CD8-positive, alpha-beta memory T cell (primary cell): ENCODE measurements at regions not wholly inside any gene's neighbourhood (a gene's known extent, or its start where the extent isn't known, plus 50 kb on each side); places are given as distances from the start of the nearest gene placed in this dataset.

ENCODE experiments used
- CTCF ChIA-PET: fragments of 350-600 bp; sonication (Branson Sonifier 250); formaldehyde crosslinking; loops from one replicate; lab custom pipeline; 2021; ENCODE audit warnings: antibody characterized with exemption; lab: Charles Lee
- POLR2A ChIA-PET: fragments of 350-600 bp; sonication (Branson Sonifier 250); formaldehyde crosslinking; loops from one replicate; lab custom pipeline; 2021; ENCODE audit warnings: antibody characterized with exemption; lab: Charles Lee
- DNase-seq, 5 donors: peaks; one replicate each; pipeline versions ENCODE4 v3.0.0 to v3.0.0-alpha.2; 2020 to 2022; ENCODE audit warnings: mixed read lengths in 1 of 5
- H3K27ac ChIP-seq: one replicate; pipeline ENCODE4 v1.7.0; 2013; ENCODE audit warnings: low read depth, mild to moderate bottlenecking, low read length, moderate library complexity
- H3K27me3 ChIP-seq: 2 replicates; pipeline ENCODE4 v1.7.0; 2013; ENCODE audit warnings: low read length, mild to moderate bottlenecking; ENCODE audit not compliant: insufficient read depth, poor library complexity, severe bottlenecking
- H3K36me3 ChIP-seq: 2 replicates; pipeline ENCODE4 v1.7.0; 2013; ENCODE audit warnings: mild to moderate bottlenecking, low read length, moderate library complexity; ENCODE audit not compliant: insufficient read depth
- H3K4me1 ChIP-seq: 2 replicates; pipeline ENCODE4 v1.7.0; 2013; ENCODE audit warnings: mild to moderate bottlenecking, low read length, moderate library complexity; ENCODE audit not compliant: insufficient read depth
- H3K4me3 ChIP-seq: 2 replicates; pipeline ENCODE4 v1.7.0; 2013; ENCODE audit warnings: mild to moderate bottlenecking, low read length
- H3K9me3 ChIP-seq: 2 replicates; pipeline ENCODE4 v1.7.0; 2013; ENCODE audit warnings: mild to moderate bottlenecking, low read length
- H3K27ac Mint-ChIP-seq, 8 donors: one replicate each; pipeline ENCODE4 v1.8.0; 2020 to 2021; ENCODE audit warnings: mixed read lengths in 8 of 8, mild to moderate bottlenecking in 6 of 8, inconsistent platforms in 3 of 8, moderate library complexity in 3 of 8
- H3K27me3 Mint-ChIP-seq, 2 donors: one replicate each; pipeline ENCODE4 v1.8.0; 2020 to 2021; ENCODE audit warnings: mixed read lengths in 2 of 2, mild to moderate bottlenecking in 1 of 2, moderate library complexity in 1 of 2
- H3K36me3 Mint-ChIP-seq, 3 donors: one replicate each; pipeline ENCODE4 v1.8.0; 2020 to 2021; ENCODE audit warnings: mixed read lengths in 3 of 3, inconsistent platforms in 1 of 3, mild to moderate bottlenecking in 1 of 3
- H3K4me1 Mint-ChIP-seq, 3 donors: one replicate each; pipeline ENCODE4 v1.8.0; 2020 to 2021; ENCODE audit warnings: mixed read lengths in 3 of 3, inconsistent platforms in 1 of 3, mild to moderate bottlenecking in 1 of 3
- H3K4me3 Mint-ChIP-seq, 7 donors: one replicate each; pipeline ENCODE4 v1.8.0; 2020 to 2021; ENCODE audit warnings: mixed read lengths in 7 of 7, mild to moderate bottlenecking in 6 of 7, moderate library complexity in 4 of 7, inconsistent platforms in 2 of 7
- H3K9me3 Mint-ChIP-seq, 5 donors: one replicate each; pipeline ENCODE4 v1.8.0; 2020 to 2022; ENCODE audit warnings: mixed read lengths in 5 of 5, mild to moderate bottlenecking in 3 of 5, moderate library complexity in 2 of 5, inconsistent platforms in 1 of 5

DNA sequence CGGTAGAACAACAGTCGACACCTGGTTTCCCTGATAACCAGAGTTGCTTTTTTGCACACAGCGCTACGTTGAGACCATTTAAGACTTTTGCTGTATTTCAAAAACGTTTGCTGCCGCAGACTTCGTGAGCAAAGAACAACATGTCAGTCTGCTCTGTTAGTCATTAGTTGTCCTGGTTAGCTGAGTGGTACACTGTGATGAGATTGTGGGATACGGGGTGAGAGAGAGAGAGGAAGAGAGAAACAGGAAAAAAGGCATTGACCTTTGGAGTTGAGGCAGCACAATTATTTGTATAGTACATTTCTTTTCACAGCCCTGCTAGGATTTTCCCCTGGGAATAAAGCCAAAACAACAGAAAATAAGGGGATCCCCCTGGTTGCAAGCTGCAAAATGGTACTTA lies 306.1 kb upstream of the WWC1 start:
- Histone ChIP-seq H3K4me1 (no peaks in the 10 kb centered on the region), H3K36me3 (no peaks in the 10 kb centered on the region), H3K27ac (no peak overlapping the region), H3K27me3 (no peaks in the 10 kb centered on the region), H3K9me3 (no peaks in the 10 kb centered on the region), H3K4me3 (no peak overlapping the region)
- DNase-seq = no peak
- H3K27me3 Mint-ChIP-seq = peaks cover 0 to 6% of the 10 kb centered on the region in 2 donors
- H3K36me3 Mint-ChIP-seq = peaks cover 0 to 4% (median 0%) of the 10 kb centered on the region in 3 donors
- peaks cover 0 to 8% (median 2%) of the 10 kb centered on the region in 5 donors for H3K9me3 Mint-ChIP-seq
- H3K4me3 Mint-ChIP-seq = no peak overlapping the region
- ChIA-PET CTCF (no interaction called here), POLR2A (no interaction called here)
- no peaks in the 10 kb centered on the region for H3K4me1 Mint-ChIP-seq
- no peak overlapping the region for H3K27ac Mint-ChIP-seq

DNA sequence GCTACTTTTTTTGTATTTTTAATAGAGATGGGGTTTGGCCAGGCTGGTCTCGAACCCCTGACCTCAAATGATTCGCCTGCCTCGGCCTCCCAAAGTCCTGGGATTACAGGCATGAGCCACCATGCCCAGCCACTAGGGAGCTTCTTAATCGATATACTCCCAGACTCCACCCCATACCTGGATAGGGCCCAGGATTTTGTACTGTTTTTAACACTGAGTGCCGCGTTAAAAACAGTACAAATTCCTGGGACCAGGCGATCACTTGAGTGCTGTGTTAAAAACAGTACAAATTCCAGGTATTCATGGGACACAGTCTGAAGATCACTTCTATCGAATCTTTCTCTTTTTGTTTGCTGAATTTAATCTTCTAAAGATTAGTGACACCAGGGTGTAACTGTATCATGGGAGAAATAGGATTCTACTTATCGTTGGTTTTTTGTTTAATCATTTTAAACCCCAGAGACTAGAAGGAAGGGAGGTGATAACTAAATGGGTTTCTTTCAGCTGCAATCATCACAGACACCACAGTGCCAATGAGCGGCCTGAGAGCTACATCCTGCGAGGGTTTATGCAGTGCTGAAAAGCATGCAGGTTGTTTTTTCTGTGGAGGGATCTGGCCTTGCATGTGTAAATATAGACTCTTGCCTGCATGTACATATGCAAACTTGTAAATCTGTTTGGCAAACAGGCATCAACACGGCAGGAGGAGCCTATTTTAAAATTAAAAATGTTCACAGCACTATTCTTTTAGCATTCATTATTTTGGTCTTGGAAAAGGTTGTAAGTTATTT lies 303.8 kb upstream of the WWC1 start:
- no peaks in the 10 kb centered on the region for H3K27me3 ChIP-seq
- H3K4me3 ChIP-seq = no peak overlapping the region
- Mint-ChIP-seq H3K27ac (peak overlapping the region in 1 of 8 donors; percentile 12), H3K36me3 (peaks cover 0 to 4% (median 0%) of the 10 kb centered on the region in 3 donors), H3K4me1 (no peaks in the 10 kb centered on the region), H3K9me3 (peaks cover 0 to 5% (median 0%) of the 10 kb centered on the region in 5 donors), H3K27me3 (peaks cover 0 to 5% of the 10 kb centered on the region in 2 donors), H3K4me3 (no peak overlapping the region)
- DNase-seq = no peak
- POLR2A ChIA-PET = no interaction called here
- H3K36me3 ChIP-seq = no peaks in the 10 kb centered on the region
- no peaks in the 10 kb centered on the region for H3K4me1 ChIP-seq
- CTCF ChIA-PET = no interaction called here
- no peaks in the 10 kb centered on the region for H3K9me3 ChIP-seq
- H3K27ac ChIP-seq = no peak overlapping the region

DNA sequence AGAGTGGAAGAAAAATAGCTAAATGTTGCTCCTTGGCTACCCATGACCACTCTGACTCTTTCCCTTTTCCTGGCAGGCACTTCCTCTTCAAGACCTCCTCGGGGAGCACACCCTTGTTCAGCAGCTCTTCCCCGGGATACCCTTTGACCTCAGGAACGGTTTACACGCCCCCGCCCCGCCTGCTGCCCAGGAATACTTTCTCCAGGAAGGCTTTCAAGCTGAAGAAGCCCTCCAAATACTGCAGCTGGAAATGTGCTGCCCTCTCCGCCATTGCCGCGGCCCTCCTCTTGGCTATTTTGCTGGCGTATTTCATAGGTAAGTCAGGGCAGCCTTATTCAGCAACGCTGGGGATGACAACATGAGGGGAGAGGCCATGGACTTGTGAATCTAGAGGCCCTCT lies 298.6 kb upstream of the WWC1 start:
- peaks cover 0 to 5% (median 0%) of the 10 kb centered on the region in 5 donors for H3K9me3 Mint-ChIP-seq
- no peak overlapping the region for H3K4me3 Mint-ChIP-seq
- ChIA-PET POLR2A (no interaction called here), CTCF (no interaction called here)
- Histone ChIP-seq H3K4me1 (no peaks in the 10 kb centered on the region), H3K9me3 (no peaks in the 10 kb centered on the region), H3K36me3 (no peaks in the 10 kb centered on the region), H3K4me3 (no peak overlapping the region), H3K27ac (no peak overlapping the region), H3K27me3 (no peaks in the 10 kb centered on the region)
- no peak overlapping the region for H3K27ac Mint-ChIP-seq
- DNase-seq = no peak
- no peaks in the 10 kb centered on the region for H3K36me3 Mint-ChIP-seq
- no peaks in the 10 kb centered on the region for H3K4me1 Mint-ChIP-seq
- H3K27me3 Mint-ChIP-seq = peaks cover 0 to 2% of the 10 kb centered on the region in 2 donors

DNA sequence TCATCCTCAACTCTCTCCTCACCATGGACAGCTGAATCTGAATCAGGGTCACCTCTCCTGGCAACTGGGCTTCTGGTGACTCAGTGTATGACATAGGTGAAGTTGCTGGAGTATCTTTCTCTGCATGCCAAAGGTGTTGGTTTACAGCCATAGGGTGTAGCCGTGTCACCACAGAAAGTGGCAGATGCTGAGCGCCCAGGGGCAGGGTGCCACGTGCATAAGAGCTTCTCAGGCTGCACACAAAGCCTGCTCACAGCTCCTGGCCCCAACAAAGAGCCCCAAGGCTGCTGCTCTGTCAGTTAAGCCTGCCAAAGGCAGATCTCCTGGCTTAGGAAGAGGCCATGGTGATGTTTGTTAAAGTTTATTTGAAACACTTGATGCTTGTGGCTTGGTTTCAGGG lies 297.7 kb upstream of the WWC1 start:
- Mint-ChIP-seq H3K36me3 (no peaks in the 10 kb centered on the region), H3K27ac (no peak overlapping the region), H3K4me3 (no peak overlapping the region), H3K4me1 (no peaks in the 10 kb centered on the region), H3K9me3 (peaks cover 0 to 3% (median 0%) of the 10 kb centered on the region in 5 donors), H3K27me3 (peaks cover 0 to 2% of the 10 kb centered on the region in 2 donors)
- H3K27ac ChIP-seq = no peak overlapping the region
- H3K36me3 ChIP-seq = no peaks in the 10 kb centered on the region
- no peaks in the 10 kb centered on the region for H3K27me3 ChIP-seq
- CTCF ChIA-PET = no interaction called here
- H3K4me3 ChIP-seq = no peak overlapping the region
- no peaks in the 10 kb centered on the region for H3K4me1 ChIP-seq
- H3K9me3 ChIP-seq = no peaks in the 10 kb centered on the region
- POLR2A ChIA-PET = no interaction called here
- DNase-seq = no peak

DNA sequence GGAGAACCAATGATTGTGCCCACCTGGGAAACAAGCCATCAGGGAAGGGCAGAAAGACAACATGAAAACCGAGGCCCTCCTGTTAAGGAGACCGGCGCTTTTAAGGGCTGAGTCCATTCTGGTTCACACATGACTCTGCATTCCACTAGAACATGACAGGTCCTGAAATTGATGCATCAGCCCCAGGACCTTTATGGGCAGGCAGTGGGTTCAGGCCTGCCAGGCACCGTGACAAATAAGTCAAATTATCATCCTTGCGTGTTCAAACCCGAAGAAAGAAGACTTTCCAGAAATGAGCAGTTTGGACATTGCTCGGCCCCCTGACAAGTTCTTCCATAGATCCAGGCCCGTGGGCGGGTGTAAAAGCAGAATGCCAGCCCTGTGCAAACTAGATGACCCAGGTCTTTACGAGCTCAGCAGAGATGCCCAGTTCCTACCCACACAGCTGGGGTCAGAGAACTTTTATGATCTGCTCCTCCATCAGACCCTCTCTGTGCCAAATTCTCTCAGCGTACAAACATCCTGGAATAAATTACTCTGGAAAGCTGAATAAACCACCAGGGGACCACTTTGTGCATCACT lies 295.5 kb upstream of the WWC1 start:
- H3K27me3 Mint-ChIP-seq = peaks cover 0 to 2% of the 10 kb centered on the region in 2 donors
- no peak for DNase-seq
- H3K27ac Mint-ChIP-seq = no peak overlapping the region
- H3K4me1 Mint-ChIP-seq = no peaks in the 10 kb centered on the region
- no peaks in the 10 kb centered on the region for H3K27me3 ChIP-seq
- H3K36me3 ChIP-seq = no peaks in the 10 kb centered on the region
- ChIA-PET POLR2A (no interaction called here), CTCF (no interaction called here)
- H3K4me1 ChIP-seq = no peaks in the 10 kb centered on the region
- no peak overlapping the region for H3K4me3 ChIP-seq
- no peaks in the 10 kb centered on the region for H3K9me3 ChIP-seq
- H3K27ac ChIP-seq = no peak overlapping the region
- H3K4me3 Mint-ChIP-seq = no peak overlapping the region
- H3K36me3 Mint-ChIP-seq = no peaks in the 10 kb centered on the region
- peaks cover 0 to 2% (median 0%) of the 10 kb centered on the region in 5 donors for H3K9me3 Mint-ChIP-seq

DNA sequence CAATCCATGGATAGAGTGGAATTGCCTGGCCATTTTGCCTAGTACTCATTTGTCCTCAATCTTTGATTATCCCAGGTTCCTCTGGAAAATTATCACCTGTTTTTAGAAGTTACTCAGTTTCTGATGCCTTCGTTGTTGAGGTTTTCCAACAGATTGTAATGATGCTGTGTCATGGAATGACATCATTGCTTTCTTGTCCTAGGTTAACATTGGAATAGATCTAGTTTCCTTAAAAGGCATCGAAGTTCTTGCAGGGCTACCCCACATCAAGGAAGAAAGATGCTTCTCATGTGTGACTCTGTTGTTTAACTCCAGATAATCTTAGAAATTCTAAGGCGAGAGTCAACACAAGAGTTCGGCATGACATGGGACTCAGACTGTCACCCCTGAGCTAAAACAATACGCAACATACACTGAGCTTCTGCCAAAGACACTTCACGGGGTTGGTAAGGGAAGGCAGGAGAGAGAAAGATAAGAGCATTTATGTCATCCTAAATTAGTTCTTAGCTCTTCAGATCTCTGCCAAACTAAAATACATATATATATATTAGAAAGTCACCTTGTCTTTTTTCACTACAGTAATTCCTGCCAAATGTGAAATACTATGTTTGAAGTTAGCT lies 293.2 kb upstream of the WWC1 start:
- Histone ChIP-seq H3K27ac (no peak overlapping the region), H3K4me3 (no peak overlapping the region), H3K27me3 (no peaks in the 10 kb centered on the region), H3K4me1 (no peaks in the 10 kb centered on the region), H3K9me3 (no peaks in the 10 kb centered on the region), H3K36me3 (no peaks in the 10 kb centered on the region)
- DNase-seq = no peak
- H3K27me3 Mint-ChIP-seq = peaks cover 0 to 2% of the 10 kb centered on the region in 2 donors
- H3K36me3 Mint-ChIP-seq = no peaks in the 10 kb centered on the region
- H3K4me3 Mint-ChIP-seq = no peak overlapping the region
- CTCF ChIA-PET = no interaction called here
- no peak overlapping the region for H3K27ac Mint-ChIP-seq
- no peaks in the 10 kb centered on the region for H3K4me1 Mint-ChIP-seq
- H3K9me3 Mint-ChIP-seq = peaks cover 0 to 2% (median 0%) of the 10 kb centered on the region in 5 donors
- POLR2A ChIA-PET = no interaction called here

DNA sequence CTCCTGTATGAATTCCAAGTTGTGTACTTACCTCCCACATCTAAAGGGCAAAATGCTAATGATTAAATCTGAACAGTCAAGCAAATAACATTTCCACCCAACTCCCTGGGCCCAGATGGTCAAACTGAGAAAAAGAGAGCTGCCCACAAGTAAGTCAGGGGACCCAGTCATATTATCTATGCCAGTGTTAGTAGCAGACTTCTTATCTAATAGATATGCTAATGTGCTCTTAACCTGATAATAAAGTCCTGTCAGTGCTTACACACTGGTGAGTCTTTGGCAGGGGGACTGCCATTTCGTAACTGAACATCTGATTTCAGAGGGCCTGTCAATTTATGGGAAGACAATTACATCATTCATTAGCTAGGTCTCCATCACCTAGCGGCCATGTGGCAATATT lies 292.3 kb upstream of the WWC1 start:
- Mint-ChIP-seq H3K27me3 (peaks cover 0 to 2% of the 10 kb centered on the region in 2 donors), H3K4me3 (no peak overlapping the region), H3K36me3 (no peaks in the 10 kb centered on the region), H3K4me1 (no peaks in the 10 kb centered on the region), H3K27ac (no peak overlapping the region), H3K9me3 (peaks cover 0 to 2% (median 0%) of the 10 kb centered on the region in 5 donors)
- H3K4me1 ChIP-seq = no peaks in the 10 kb centered on the region
- no peak for DNase-seq
- no peak overlapping the region for H3K27ac ChIP-seq
- H3K9me3 ChIP-seq = no peaks in the 10 kb centered on the region
- ChIA-PET POLR2A (no interaction called here), CTCF (no interaction called here)
- H3K36me3 ChIP-seq = no peaks in the 10 kb centered on the region
- no peak overlapping the region for H3K4me3 ChIP-seq
- H3K27me3 ChIP-seq = no peaks in the 10 kb centered on the region

DNA sequence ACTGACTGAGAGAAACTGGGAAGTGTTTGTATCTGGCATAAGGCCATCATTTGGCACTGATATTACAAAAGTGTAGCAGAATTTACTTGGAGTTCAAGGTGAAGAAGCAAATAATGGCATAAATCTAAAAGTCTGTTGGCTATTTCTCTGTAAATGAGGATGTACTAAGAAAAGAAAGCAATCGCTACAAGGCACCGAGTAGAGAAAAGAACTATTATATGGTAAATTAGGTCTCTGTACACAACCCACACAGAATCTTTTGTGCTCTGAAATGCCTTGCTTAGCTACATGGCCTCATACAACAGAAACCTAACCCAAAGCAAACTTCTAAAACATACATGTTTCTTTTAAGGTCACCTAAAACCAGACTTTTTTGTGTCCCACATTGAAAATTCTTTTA lies 290.1 kb upstream of the WWC1 start:
- Mint-ChIP-seq H3K36me3 (no peaks in the 10 kb centered on the region), H3K4me3 (no peak overlapping the region), H3K27ac (no peak overlapping the region), H3K9me3 (peaks cover 0 to 2% (median 0%) of the 10 kb centered on the region in 5 donors), H3K27me3 (peaks cover 0 to 2% of the 10 kb centered on the region in 2 donors), H3K4me1 (no peaks in the 10 kb centered on the region)
- DNase-seq = no peak
- CTCF ChIA-PET = no interaction called here
- Histone ChIP-seq H3K4me1 (no peaks in the 10 kb centered on the region), H3K27ac (no peak overlapping the region), H3K9me3 (no peaks in the 10 kb centered on the region), H3K36me3 (no peaks in the 10 kb centered on the region), H3K27me3 (no peaks in the 10 kb centered on the region), H3K4me3 (no peak overlapping the region)
- POLR2A ChIA-PET = no interaction called here
